HFFc6 (cell line): ENCODE measurements at regions not wholly inside any gene's neighbourhood (a gene's known extent, or its start where the extent isn't known, plus 50 kb on each side); places are given as distances from the start of the nearest gene placed in this dataset.
A peak's percentile ranks its signal among the peaks of the same experiment; 100 is the strongest.

ENCODE experiments used
- DNase-seq: peaks from one replicate; pipeline ENCODE4 v3.0.0-alpha.2; 2018
- H3K27ac Mint-ChIP-seq: 2 replicates; pipeline ENCODE4 v1.8.0; 2020; ENCODE audit warnings: mild to moderate bottlenecking, mixed read lengths
- H3K27me3 Mint-ChIP-seq: 2 replicates; pipeline ENCODE4 v1.8.0; 2021; ENCODE audit warnings: mild to moderate bottlenecking, moderate library complexity, mixed read lengths; ENCODE audit not compliant: insufficient read depth
- H3K36me3 Mint-ChIP-seq: 2 replicates; pipeline ENCODE4 v1.8.0; 2021; ENCODE audit warnings: low read depth, mixed read lengths
- H3K4me1 Mint-ChIP-seq: 2 replicates; pipeline ENCODE4 v1.8.0; 2020; ENCODE audit warnings: low read depth, mixed read lengths
- H3K4me3 Mint-ChIP-seq: 2 replicates; pipeline ENCODE4 v1.8.0; 2020; ENCODE audit warnings: mild to moderate bottlenecking, moderate library complexity, mixed read lengths
- H3K9me3 Mint-ChIP-seq: 2 replicates; pipeline ENCODE4 v1.8.0; 2020; ENCODE audit warnings: mild to moderate bottlenecking, mixed read lengths
- CTCF ChIP-seq: fragments of 200-600 bp; sonication (generic); IDR thresholded peaks from 2 replicates; pipeline ENCODE4 v1.5.0; 2021; ENCODE audit warnings: antibody characterized with exemption, mild to moderate bottlenecking

- Mint-ChIP-seq H3K36me3 (no peaks in the 10 kb centered on the region), H3K27me3 (no peaks in the 10 kb centered on the region; the same call in 1 of the 2 replicates), H3K27ac (no peak overlapping the region), H3K9me3 (peaks cover 13% of the 10 kb centered on the region), H3K4me1 (no peaks in the 10 kb centered on the region), H3K4me3 (no peak overlapping the region)
- no peak for DNase-seq
- no peak for TF ChIP-seq CTCF
Observed at GRCh38 chr6:55651015-55651414, 72.0 kb upstream of the HMGCLL1 start.

GRCh38 chr6:55643861-55644260, 64.9 kb upstream of the HMGCLL1 start:
- Mint-ChIP-seq H3K4me1 (no peaks in the 10 kb centered on the region), H3K4me3 (no peak overlapping the region), H3K27ac (no peak overlapping the region), H3K36me3 (no peaks in the 10 kb centered on the region), H3K9me3 (peaks cover 20% of the 10 kb centered on the region), H3K27me3 (no peaks in the 10 kb centered on the region)
- DNase-seq, result no peak
- no peak for TF ChIP-seq CTCF

DNA sequence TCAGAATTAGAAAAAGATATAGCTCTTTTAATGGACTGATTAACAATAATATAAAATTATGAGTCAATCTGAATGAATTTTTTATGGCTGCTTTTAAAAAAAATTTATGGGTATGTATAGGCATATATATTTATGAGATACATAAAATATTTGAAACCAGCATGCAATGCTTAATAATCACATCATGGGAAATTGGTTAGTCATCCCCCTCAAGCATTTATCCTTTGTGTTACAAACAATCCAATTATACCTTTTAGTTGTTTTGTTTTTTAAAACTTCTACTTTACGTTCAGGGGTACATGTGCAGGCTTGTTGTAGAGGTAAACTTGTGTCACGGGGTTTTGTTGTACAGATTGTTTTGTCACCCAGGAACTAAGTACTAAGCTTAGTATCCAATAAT, 63.4 kb upstream of the HMGCLL1 start:
- peaks cover 20% of the 10 kb centered on the region for H3K9me3 Mint-ChIP-seq
- DNase-seq, result no peak
- no peak overlapping the region for H3K27ac Mint-ChIP-seq
- no peaks in the 10 kb centered on the region for H3K4me1 Mint-ChIP-seq
- H3K36me3 Mint-ChIP-seq, result no peaks in the 10 kb centered on the region
- H3K4me3 Mint-ChIP-seq, result no peak overlapping the region
- no peaks in the 10 kb centered on the region for H3K27me3 Mint-ChIP-seq
- no peak for TF ChIP-seq CTCF

DNA sequence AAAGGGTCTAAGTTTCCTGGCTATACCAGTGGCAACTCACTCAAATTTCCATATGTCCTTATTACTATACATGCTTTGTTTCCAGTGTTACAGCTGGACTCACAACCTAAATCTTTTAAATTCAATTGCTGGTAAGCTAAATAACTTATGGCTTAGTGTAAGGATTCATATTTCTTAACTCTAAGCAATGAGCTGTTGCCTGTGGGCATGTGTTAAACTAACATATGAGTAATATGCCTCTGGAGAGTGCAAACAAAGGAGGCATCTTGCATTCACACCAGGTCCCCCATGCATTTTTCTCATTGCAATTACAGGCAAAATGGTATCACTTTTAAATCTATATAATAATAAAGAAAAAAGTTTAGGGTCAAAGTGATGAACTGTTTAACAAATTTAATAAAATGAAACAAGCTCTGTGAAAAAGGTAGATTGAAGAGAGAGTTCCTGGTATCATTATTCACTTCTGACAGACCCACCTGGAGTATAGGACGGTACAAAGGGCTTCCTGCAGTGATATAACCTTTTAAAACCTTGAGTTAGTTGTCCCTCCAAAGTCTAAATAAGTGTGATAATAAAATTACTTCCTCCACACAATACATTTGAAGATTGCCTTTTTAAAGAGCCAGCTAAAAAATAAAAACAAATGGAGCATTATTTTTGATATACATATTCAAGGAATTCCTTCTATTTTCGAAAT, 57.6 kb upstream of the HMGCLL1 start:
- no peak overlapping the region for H3K4me3 Mint-ChIP-seq
- H3K27ac Mint-ChIP-seq, result no peak overlapping the region
- H3K4me1 Mint-ChIP-seq, result no peaks in the 10 kb centered on the region
- no peaks in the 10 kb centered on the region for H3K36me3 Mint-ChIP-seq
- no peaks in the 10 kb centered on the region; the same call in 1 of the 2 replicates for H3K27me3 Mint-ChIP-seq
- no peaks in the 10 kb centered on the region; the same call in 1 of the 2 replicates for H3K9me3 Mint-ChIP-seq
- TF ChIP-seq CTCF, result no peak
- DNase-seq, result peak; percentile 11

GRCh38 chr6:55633471-55633870, 54.5 kb upstream of the HMGCLL1 start:
- Mint-ChIP-seq H3K9me3 (peaks cover 9% of the 10 kb centered on the region), H3K4me3 (no peak overlapping the region), H3K27ac (no peak overlapping the region), H3K36me3 (no peaks in the 10 kb centered on the region), H3K27me3 (no peaks in the 10 kb centered on the region; the same call in 1 of the 2 replicates), H3K4me1 (no peaks in the 10 kb centered on the region)
- DNase-seq, result no peak
- no peak for TF ChIP-seq CTCF
